GM13977 (cell line): ENCODE measurements at regions not wholly inside any gene's neighbourhood (a gene's known extent, or its start where the extent isn't known, plus 50 kb on each side); places are given as distances from the start of the nearest gene placed in this dataset.

Source experiments
- DNase-seq: peaks from one replicate; pipeline ENCODE4 v3.0.0; 2012; ENCODE audit warnings: low spot score
- in situ Hi-C: fragments of 300-500 bp; cut with MboI; formaldehyde crosslinking; loops from one replicate; pipeline ENCODE4 v1.12.0; 2022; ENCODE audit warnings: low sequenced_read_pairs, low pct_unique_long_range_greater_than_20kb, mixed read lengths, inconsistent platforms; ENCODE audit not compliant: unreplicated experiment
- TF ChIP-seq, protein P1 (sequence below): IDR thresholded peaks from 2 replicates; pipeline ENCODE4 v1.5.1; 2012; ENCODE audit warnings: mild to moderate bottlenecking, control low read depth; ENCODE audit not compliant: insufficient read depth; ENCODE audit errors: extremely low read depth, missing control alignments

DNA sequence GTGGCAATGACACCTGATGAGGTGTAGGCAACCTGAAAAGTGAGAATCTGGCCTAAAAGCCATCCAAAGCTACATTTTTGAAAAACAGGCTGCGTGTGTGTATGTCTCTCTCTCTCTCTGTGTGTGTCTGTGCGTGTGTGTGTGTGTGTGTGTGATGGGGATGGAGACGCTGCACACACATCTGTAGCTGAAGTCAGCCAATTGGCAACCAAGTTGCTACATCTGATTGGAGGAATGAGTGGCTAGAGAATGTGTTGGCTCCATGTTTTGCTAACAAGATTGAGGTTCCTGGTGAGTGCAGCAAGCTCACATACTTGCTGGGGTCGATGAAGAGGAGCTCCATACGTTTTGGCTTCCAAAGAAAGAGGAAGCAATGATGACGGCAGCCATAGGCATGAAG is 311.4 kb upstream of the NCAM1 start:
- in situ Hi-C loops, result no loop called here
- TF ChIP-seq, protein P1, sequence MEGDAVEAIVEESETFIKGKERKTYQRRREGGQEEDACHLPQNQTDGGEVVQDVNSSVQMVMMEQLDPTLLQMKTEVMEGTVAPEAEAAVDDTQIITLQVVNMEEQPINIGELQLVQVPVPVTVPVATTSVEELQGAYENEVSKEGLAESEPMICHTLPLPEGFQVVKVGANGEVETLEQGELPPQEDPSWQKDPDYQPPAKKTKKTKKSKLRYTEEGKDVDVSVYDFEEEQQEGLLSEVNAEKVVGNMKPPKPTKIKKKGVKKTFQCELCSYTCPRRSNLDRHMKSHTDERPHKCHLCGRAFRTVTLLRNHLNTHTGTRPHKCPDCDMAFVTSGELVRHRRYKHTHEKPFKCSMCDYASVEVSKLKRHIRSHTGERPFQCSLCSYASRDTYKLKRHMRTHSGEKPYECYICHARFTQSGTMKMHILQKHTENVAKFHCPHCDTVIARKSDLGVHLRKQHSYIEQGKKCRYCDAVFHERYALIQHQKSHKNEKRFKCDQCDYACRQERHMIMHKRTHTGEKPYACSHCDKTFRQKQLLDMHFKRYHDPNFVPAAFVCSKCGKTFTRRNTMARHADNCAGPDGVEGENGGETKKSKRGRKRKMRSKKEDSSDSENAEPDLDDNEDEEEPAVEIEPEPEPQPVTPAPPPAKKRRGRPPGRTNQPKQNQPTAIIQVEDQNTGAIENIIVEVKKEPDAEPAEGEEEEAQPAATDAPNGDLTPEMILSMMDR, result no peak
- DNase-seq, result no peak

- DNase-seq, result no peak
- in situ Hi-C loops, result no loop called here
- TF ChIP-seq, protein P1, result no peak
Measured at GRCh38 chr11:112650527-112650926, 310.7 kb upstream of the NCAM1 start.

DNA sequence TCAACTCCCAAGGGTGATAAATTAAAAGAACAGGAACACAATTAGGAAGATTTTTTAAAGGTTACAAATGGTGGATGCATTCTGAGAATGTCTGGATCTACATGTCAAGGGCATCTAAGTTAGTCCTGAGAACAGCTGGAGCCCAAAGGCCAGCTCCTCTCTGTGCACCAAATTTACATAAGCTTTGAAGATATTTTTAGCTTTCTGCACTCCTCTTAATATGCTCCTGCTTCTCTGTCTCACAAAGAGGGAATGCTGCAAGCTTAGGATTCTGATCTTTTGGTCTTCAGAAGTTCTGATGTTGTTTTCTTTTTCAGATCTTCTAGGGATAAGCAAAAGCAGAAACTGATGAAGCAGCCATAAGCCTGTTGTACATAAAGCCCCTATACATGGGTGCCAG is 309.8 kb upstream of the NCAM1 start:
- DNase-seq, result no peak
- TF ChIP-seq, protein P1, result no peak
- in situ Hi-C loops, result no loop called here

DNA sequence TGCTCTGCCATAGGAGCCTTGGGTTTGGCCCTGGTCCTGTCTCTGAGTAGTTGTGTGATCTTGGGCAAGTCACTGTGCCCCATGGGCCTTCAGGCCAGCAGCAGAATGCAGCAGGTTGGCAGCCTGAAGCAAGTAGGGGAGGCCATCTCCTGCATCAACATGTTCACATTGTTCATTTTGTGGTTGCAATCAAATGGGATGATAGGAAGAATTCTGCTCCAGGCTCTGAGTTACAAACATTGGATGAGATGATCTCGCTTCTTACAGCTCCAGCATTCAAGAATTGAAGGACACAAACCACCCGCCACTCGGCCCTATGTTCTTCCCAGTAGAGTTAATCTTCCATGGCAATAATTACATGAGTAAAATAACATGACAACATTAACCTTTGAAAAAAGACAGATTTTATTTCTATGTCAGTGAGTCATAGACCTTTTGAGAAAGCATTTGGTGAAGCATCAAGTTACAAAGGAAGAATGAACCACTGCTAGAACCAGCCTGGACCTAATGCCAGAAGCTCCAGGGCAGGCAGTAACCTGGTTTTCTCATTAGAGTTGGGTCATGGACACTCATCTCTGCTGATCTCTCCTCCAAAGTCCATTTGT is 308.3 kb upstream of the NCAM1 start:
- TF ChIP-seq, protein P1, result no peak
- in situ Hi-C loops, result no loop called here
- DNase-seq, result no peak

- DNase-seq, result no peak
- TF ChIP-seq, protein P1, result no peak
- in situ Hi-C loops, result no loop called here
Measured at GRCh38 chr11:112655371-112655770, 305.8 kb upstream of the NCAM1 start.

DNA sequence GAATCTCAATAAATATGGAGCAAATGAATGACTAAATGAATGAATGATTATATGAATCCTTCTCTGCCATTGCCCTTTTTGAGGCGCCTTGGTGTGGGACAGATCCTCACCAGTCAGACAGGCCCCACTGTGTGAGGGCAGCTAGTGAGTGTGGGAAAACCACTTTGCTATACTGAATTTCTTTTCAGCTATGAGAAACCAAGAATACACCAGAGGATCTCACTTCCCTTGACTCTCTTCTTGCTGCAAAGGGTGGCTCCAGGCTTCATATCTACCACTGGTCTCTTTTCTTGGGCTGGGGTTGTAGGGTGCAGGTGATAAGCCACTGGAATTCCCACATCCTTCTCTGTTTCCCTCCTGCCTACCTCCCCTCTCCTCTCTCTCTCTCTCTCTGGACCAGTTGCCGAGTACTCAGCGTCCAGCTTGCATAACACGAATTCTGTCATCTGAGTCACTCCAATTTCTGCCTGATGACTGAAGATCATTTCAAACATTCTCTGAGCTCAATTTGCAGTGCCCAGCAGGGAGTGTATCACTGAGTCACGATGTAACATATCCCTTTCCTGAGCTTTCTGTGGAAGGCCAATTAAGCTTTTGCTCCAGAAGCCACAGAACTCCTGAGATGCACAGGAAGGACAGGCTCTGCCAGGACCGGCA is 304.3 kb upstream of the NCAM1 start:
- TF ChIP-seq, protein P1, result no peak
- no peak for DNase-seq
- in situ Hi-C loops, result no loop called here
